GM19351 (cell line): ENCODE measurements at regions not wholly inside any gene's neighbourhood (a gene's known extent, or its start where the extent isn't known, plus 50 kb on each side); places are given as distances from the start of the nearest gene placed in this dataset.
"Not testable (repeated sequence)": the region's sequence is repeated elsewhere in the genome, so short reads cannot be mapped to it uniquely, and the experiment has no call there.

Source experiments
- ATAC-seq: cut with Tn5 transposase; IDR thresholded peaks from one replicate; pipeline ENCODE4 v1.9.1; 2021; ENCODE audit warnings: mild to moderate bottlenecking, moderate library complexity; ENCODE audit not compliant: unreplicated experiment

- no peak for ATAC-seq
These were observed 1444.1 kb downstream of the SLITRK5 start for GRCh38 chr13:89115307-89115706.

GRCh38 chr13:89136678-89137077 lies 1465.5 kb downstream of the SLITRK5 start:
- no peak for ATAC-seq

GRCh38 chr13:89150362-89150761 lies 1479.2 kb downstream of the SLITRK5 start:
- ATAC-seq, result no peak

- no peak for ATAC-seq
These were observed 1482.8 kb downstream of the SLITRK5 start for GRCh38 chr13:89153941-89154340.

- ATAC-seq, result no peak
These were observed 1491.9 kb downstream of the SLITRK5 start for GRCh38 chr13:89163096-89163495.

- ATAC-seq, result no peak
These were observed 1494.5 kb downstream of the SLITRK5 start for GRCh38 chr13:89165685-89166084.

- ATAC-seq, result no peak
These were observed 1498.8 kb downstream of the SLITRK5 start for GRCh38 chr13:89169951-89170350.

GRCh38 chr13:89181041-89181440 lies 1509.9 kb downstream of the SLITRK5 start:
- ATAC-seq, result no peak

- no peak for ATAC-seq
These were observed 1528.0 kb downstream of the SLITRK5 start for GRCh38 chr13:89199138-89199537.

- no peak for ATAC-seq
These were observed 1533.3 kb downstream of the SLITRK5 start for GRCh38 chr13:89204435-89204834.

GRCh38 chr13:89205856-89206520 lies 1534.8 kb downstream of the SLITRK5 start:
- no peak for ATAC-seq

- no peak for ATAC-seq
These were observed 1541.0 kb downstream of the SLITRK5 start for GRCh38 chr13:89212186-89212585.

- no peak for ATAC-seq
These were observed 1543.0 kb downstream of the SLITRK5 start for GRCh38 chr13:89214185-89214584.

GRCh38 chr13:89215319-89215718 lies 1544.1 kb downstream of the SLITRK5 start:
- ATAC-seq, result not testable (repeated sequence)

- ATAC-seq, result no peak
These were observed 1546.6 kb downstream of the SLITRK5 start for GRCh38 chr13:89217813-89218212.

GRCh38 chr13:89221557-89222158 lies 1550.5 kb downstream of the SLITRK5 start:
- ATAC-seq, result no peak

GRCh38 chr13:89227356-89227755 lies 1556.2 kb downstream of the SLITRK5 start:
- no peak for ATAC-seq

GRCh38 chr13:89238496-89238895 lies 1567.3 kb downstream of the SLITRK5 start:
- no peak for ATAC-seq

- no peak for ATAC-seq
These were observed 1568.4 kb downstream of the SLITRK5 start for GRCh38 chr13:89239361-89240127.

GRCh38 chr13:89255844-89256406 lies 1584.8 kb downstream of the SLITRK5 start:
- no peak for ATAC-seq

GRCh38 chr13:89267734-89268133 lies 1596.6 kb downstream of the SLITRK5 start:
- ATAC-seq, result no peak

- ATAC-seq, result no peak
These were observed 1598.6 kb downstream of the SLITRK5 start for GRCh38 chr13:89269737-89270136.
